ENCODE measurements at regions not wholly inside any gene's neighbourhood (a gene's known extent, or its start where the extent isn't known, plus 50 kb on each side); places are given as distances from the start of the nearest gene placed in this dataset.

DNA sequence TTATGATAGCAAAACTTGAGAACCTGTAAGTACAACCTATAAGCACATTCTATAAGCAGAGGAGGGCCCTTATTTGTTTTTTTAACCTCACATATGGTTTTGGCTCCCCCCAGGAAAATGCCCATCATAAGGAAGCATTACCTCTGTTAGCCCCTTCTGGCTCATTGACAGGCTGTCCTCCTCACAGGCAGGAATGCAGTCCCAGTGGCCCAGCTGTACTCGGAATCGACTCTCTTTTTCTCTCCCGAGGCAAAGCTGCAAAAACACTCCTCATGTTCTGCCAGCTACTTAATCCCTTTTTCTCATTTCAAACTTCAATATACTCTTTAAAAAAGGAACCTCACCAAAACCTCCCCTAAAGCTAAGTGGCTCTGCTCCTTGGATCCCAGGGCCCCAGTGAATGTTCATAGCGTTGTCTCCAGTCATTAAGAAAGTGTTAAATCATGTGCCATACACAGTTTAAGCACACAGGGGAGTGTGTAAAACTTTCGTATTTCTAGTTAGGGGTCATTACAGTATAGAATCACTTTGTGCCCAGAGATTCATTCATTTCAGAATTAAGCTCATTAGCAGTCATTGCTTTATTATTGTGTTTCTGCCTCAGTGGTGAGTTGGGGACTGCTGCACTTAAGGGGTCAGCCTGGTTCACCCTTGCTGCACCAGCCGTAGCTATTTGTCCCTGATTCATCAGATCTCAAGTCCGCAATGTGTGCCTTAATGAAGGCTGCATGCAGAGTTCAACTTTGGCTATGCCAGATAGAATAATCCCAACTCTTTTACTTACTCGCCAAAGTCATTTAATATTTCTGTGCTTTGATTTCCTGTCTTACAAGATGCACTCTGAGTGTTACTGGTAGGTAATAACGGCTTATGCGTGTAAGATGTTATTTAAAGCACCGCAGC lies 57.6 kb downstream of the JRKL start:
- no peak for TF ChIP-seq POLR2A (IDR thresholded peaks at IDR 0.05)
- TF ChIP-seq, protein P1, sequence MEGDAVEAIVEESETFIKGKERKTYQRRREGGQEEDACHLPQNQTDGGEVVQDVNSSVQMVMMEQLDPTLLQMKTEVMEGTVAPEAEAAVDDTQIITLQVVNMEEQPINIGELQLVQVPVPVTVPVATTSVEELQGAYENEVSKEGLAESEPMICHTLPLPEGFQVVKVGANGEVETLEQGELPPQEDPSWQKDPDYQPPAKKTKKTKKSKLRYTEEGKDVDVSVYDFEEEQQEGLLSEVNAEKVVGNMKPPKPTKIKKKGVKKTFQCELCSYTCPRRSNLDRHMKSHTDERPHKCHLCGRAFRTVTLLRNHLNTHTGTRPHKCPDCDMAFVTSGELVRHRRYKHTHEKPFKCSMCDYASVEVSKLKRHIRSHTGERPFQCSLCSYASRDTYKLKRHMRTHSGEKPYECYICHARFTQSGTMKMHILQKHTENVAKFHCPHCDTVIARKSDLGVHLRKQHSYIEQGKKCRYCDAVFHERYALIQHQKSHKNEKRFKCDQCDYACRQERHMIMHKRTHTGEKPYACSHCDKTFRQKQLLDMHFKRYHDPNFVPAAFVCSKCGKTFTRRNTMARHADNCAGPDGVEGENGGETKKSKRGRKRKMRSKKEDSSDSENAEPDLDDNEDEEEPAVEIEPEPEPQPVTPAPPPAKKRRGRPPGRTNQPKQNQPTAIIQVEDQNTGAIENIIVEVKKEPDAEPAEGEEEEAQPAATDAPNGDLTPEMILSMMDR (IDR thresholded peaks at IDR 0.05), result no peak

Measured in Peyer's patch (tissue), 4 donors.